ENCODE measurements at regions not wholly inside any gene's neighbourhood (a gene's known extent, or its start where the extent isn't known, plus 50 kb on each side); places are given as distances from the start of the nearest gene placed in this dataset.

DNA sequence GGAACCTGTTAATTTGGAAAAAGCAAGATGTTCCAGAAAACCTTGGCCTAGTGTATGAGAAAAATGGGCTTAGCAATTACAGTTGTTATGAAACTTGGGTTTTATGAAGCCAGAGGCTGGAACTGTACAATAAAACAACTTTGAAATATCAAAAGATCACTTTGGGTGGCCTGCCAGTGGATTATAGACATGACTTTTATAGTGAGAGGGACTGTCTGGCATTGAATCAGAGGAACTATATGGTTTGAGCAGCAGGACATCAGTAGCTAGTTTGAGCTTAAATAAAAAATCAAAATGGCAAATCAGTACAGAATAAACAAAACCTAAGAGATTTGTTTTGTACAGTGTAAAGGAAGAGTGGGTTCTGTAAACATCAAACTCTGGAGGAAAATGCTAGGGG lies 115.0 kb upstream of the PTPRG start:
- ChIA-PET CTCF (interaction anchor here (0.9 to 1.3 kb wide), 2 partner anchors 65 to 741 kb away, joined by 3 to 4 read pairs; no protein-coding TSS in a partner anchor), POLR2A (interaction anchor here (0.7 kb wide), 1 partner anchor 10 kb away, joined by 3 read pairs; no protein-coding TSS in a partner anchor)
- Mint-ChIP-seq H3K27me3 (ENCODE audit: low read depth) (peaks cover 2% of the 10 kb centered on the region), H3K4me1 (no peaks in the 10 kb centered on the region), H3K9me3 (no peaks in the 10 kb centered on the region), H3K36me3 (no peaks in the 10 kb centered on the region), H3K4me3 (no peak overlapping the region), H3K27ac (no peak overlapping the region)
- DNase-seq (ENCODE audit: low spot score) (no peak), ATAC-seq (no peak)
- no peak for TF ChIP-seq CREM (CRISPR knock-in tag; IDR thresholded peaks at IDR 0.05)
- no peak for TF ChIP-seq ELF4 (CRISPR knock-in tag; IDR thresholded peaks at IDR 0.05; ENCODE audit: low read depth)
- TF ChIP-seq NR3C1 (CRISPR knock-in tag; conservative IDR thresholded peaks at IDR 0.05; ENCODE audit: low read depth), result no peak
- no peak for TF ChIP-seq KAT7 (CRISPR knock-in tag; IDR thresholded peaks at IDR 0.05; ENCODE audit: borderline replicate concordance)
- no peak for TF ChIP-seq FOXK1 (CRISPR knock-in tag; IDR thresholded peaks at IDR 0.05)
- TF ChIP-seq ZNF121 (CRISPR knock-in tag; IDR thresholded peaks at IDR 0.05), result no peak
- TF ChIP-seq SMAD3 (CRISPR knock-in tag; IDR thresholded peaks at IDR 0.05; ENCODE audit: borderline replicate concordance), result no peak
- TF ChIP-seq ZNF416 (CRISPR knock-in tag; IDR thresholded peaks at IDR 0.05), result no peak
- no peak for TF ChIP-seq ESRRA (CRISPR knock-in tag; IDR thresholded peaks at IDR 0.05; ENCODE audit: borderline replicate concordance)
- no peak for TF ChIP-seq RELA (CRISPR knock-in tag; IDR thresholded peaks at IDR 0.05; ENCODE audit: borderline replicate concordance)
- TF ChIP-seq RORB (CRISPR knock-in tag; IDR thresholded peaks at IDR 0.05), result no peak

DNA sequence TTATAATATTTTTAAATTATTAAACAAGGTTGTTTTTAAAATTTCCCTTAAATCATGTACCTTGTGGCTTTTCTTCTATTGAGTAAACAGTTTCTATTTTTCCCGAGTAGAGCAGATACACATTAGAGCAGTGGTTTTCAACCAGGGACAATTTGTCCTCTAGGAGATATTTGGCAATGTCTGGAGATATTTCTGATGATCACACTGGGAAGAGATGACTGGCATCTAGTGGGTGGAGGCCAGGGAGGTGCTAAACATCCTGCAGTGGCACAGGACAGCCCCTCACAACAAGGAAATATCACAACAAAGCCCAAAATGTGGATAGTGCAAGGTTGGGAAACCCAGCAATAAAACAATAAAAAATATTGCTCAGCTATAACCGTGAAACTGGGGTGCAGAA lies 113.0 kb upstream of the PTPRG start:
- no peak for ATAC-seq
- no peaks in the 10 kb centered on the region for H3K36me3 Mint-ChIP-seq
- no peak for TF ChIP-seq RORB (CRISPR knock-in tag; IDR thresholded peaks at IDR 0.05)
- TF ChIP-seq, protein P1, sequence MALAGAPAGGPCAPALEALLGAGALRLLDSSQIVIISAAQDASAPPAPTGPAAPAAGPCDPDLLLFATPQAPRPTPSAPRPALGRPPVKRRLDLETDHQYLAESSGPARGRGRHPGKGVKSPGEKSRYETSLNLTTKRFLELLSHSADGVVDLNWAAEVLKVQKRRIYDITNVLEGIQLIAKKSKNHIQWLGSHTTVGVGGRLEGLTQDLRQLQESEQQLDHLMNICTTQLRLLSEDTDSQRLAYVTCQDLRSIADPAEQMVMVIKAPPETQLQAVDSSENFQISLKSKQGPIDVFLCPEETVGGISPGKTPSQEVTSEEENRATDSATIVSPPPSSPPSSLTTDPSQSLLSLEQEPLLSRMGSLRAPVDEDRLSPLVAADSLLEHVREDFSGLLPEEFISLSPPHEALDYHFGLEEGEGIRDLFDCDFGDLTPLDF (CRISPR knock-in tag; IDR thresholded peaks at IDR 0.05), result no peak
- TF ChIP-seq SMAD4 (CRISPR knock-in tag; IDR thresholded peaks at IDR 0.05), result no peak
- TF ChIP-seq OVOL2 (CRISPR knock-in tag; IDR thresholded peaks at IDR 0.05; ENCODE audit: borderline replicate concordance), result no peak
- TF ChIP-seq, protein P2, sequence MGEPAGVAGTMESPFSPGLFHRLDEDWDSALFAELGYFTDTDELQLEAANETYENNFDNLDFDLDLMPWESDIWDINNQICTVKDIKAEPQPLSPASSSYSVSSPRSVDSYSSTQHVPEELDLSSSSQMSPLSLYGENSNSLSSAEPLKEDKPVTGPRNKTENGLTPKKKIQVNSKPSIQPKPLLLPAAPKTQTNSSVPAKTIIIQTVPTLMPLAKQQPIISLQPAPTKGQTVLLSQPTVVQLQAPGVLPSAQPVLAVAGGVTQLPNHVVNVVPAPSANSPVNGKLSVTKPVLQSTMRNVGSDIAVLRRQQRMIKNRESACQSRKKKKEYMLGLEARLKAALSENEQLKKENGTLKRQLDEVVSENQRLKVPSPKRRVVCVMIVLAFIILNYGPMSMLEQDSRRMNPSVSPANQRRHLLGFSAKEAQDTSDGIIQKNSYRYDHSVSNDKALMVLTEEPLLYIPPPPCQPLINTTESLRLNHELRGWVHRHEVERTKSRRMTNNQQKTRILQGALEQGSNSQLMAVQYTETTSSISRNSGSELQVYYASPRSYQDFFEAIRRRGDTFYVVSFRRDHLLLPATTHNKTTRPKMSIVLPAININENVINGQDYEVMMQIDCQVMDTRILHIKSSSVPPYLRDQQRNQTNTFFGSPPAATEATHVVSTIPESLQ (CRISPR knock-in tag; IDR thresholded peaks at IDR 0.05), result no peak
- TF ChIP-seq ZNF263 (CRISPR knock-in tag; IDR thresholded peaks at IDR 0.05; ENCODE audit: low read depth), result no peak
- no peak for TF ChIP-seq RELA (CRISPR knock-in tag; IDR thresholded peaks at IDR 0.05; ENCODE audit: borderline replicate concordance)
- TF ChIP-seq GRHL2 (CRISPR knock-in tag; IDR thresholded peaks at IDR 0.05; ENCODE audit: insufficient replicate concordance, severe bottlenecking), result no peak
- TF ChIP-seq IRF2 (CRISPR knock-in tag; IDR thresholded peaks at IDR 0.05; ENCODE audit: borderline replicate concordance, low read depth), result no peak
- TF ChIP-seq CREM (CRISPR knock-in tag; IDR thresholded peaks at IDR 0.05), result no peak
- TF ChIP-seq ZNF317 (CRISPR knock-in tag; IDR thresholded peaks at IDR 0.05; ENCODE audit: borderline replicate concordance, low read depth), result no peak
- no peak for TF ChIP-seq ARID4B (CRISPR knock-in tag; IDR thresholded peaks at IDR 0.05; ENCODE audit: borderline replicate concordance)
- no peak for TF ChIP-seq ZNF281 (CRISPR knock-in tag; IDR thresholded peaks at IDR 0.05)
- TF ChIP-seq ZNF219 (CRISPR knock-in tag; IDR thresholded peaks at IDR 0.05; ENCODE audit: borderline replicate concordance), result no peak
- TF ChIP-seq GTF2I (CRISPR knock-in tag; conservative IDR thresholded peaks at IDR 0.05), result no peak
- TF ChIP-seq SP1 (CRISPR knock-in tag; conservative IDR thresholded peaks at IDR 0.05), result no peak
- TF ChIP-seq NFYB (CRISPR knock-in tag; conservative IDR thresholded peaks at IDR 0.05; ENCODE audit: low read depth), result no peak
- CTCF ChIA-PET, result no interaction called here
- no peak overlapping the region for H3K4me3 Mint-ChIP-seq
- POLR2A ChIA-PET, result no interaction called here
- no peaks in the 10 kb centered on the region for H3K4me1 Mint-ChIP-seq
- no peak for DNase-seq (ENCODE audit: low spot score)
- H3K27ac Mint-ChIP-seq, result no peak overlapping the region
- H3K27me3 Mint-ChIP-seq (ENCODE audit: low read depth), result no peaks in the 10 kb centered on the region
- no peaks in the 10 kb centered on the region for H3K9me3 Mint-ChIP-seq
